ENCODE measurements at regions not wholly inside any gene's neighbourhood (a gene's known extent, or its start where the extent isn't known, plus 50 kb on each side); places are given as distances from the start of the nearest gene placed in this dataset.

DNA sequence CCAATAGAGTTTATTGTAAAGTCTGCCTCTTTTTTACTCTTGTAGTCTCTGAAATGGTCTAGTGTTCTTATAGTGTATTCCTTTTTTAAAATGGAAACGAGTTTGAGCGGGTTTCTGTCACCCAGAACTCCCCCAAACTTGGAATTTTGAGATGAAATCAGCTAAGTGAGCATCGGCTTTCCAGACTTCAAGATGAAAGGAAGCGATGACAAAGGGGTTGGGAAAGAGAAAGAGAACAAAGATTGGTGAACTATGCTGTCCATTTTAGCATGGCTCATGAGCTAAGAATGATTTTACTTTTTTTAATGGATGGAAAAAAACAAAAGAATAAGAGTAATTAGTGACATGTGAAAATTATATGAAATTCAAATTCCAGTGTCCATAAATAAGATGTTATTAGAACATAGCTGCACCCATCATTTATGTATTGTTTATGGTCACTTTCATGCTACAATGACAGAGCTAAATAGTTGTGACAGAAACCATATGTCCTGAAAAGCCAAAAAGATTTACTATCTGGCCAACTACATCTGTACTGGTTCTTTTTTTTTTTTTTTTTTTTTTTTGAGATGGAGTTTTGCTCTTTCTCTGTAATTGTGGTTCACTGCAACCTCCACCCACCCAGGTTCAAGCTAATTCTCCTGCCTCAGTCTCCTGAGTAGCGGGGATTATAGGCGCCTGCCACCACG lies 52.7 kb upstream of the PDZRN3 start:
- POLR2A ChIA-PET, result interaction anchor here (0.6 kb wide), 1 partner anchor 13 kb away, joined by 3 read pairs; no protein-coding TSS in a partner anchor
- no peak for TF ChIP-seq CTCF (IDR thresholded peaks at IDR 0.05; ENCODE audit: insufficient read depth, low read length, missing control alignments)
- DNase-seq (ENCODE audit: low read depth, low spot score), result no peak
- H3K4me3 ChIP-seq (ENCODE audit: low read depth, low read length), result no peak overlapping the region
- CTCF ChIA-PET, result no interaction called here
